Mesenchymal stem cell (in vitro differentiated cells and primary cell): ENCODE measurements at regions not wholly inside any gene's neighbourhood (a gene's known extent, or its start where the extent isn't known, plus 50 kb on each side); places are given as distances from the start of the nearest gene placed in this dataset.

Experiments
- DNase-seq: peaks from one replicate; pipeline ENCODE4 v3.0.0-alpha.2; 2013
- H2AFZ ChIP-seq: one replicate; pipeline ENCODE4 v1.6.1; 2013; ENCODE audit warnings: low read depth, mild to moderate bottlenecking, control low read depth, inconsistent platforms, low read length, moderate library complexity
- H2AK5ac ChIP-seq: 2 replicates; pipeline ENCODE4 v1.6.1; 2013; ENCODE audit warnings: low read length, moderate library complexity, mild to moderate bottlenecking, inconsistent platforms; ENCODE audit not compliant: severe bottlenecking
- H2BK120ac ChIP-seq: one replicate; pipeline ENCODE4 v1.6.1; 2013; ENCODE audit warnings: low read depth, mild to moderate bottlenecking, inconsistent platforms, low read length, moderate library complexity
- H2BK12ac ChIP-seq, 2 experiments: one replicate each; pipeline ENCODE4 v1.6.1; 2013; ENCODE audit warnings: inconsistent platforms in 2 of 2, low read length in 2 of 2, mild to moderate bottlenecking in 2 of 2, moderate library complexity in 2 of 2, control low read depth in 1 of 2
- H2BK15ac ChIP-seq: one replicate; pipeline ENCODE4 v1.6.1; 2013; ENCODE audit warnings: mild to moderate bottlenecking, low read depth, inconsistent platforms; ENCODE audit not compliant: poor library complexity, severe bottlenecking
- H2BK5ac ChIP-seq: 2 replicates; pipeline ENCODE4 v1.6.1; 2013; ENCODE audit warnings: low read depth, mild to moderate bottlenecking, low read length, control low read depth, inconsistent platforms; ENCODE audit not compliant: poor library complexity, severe bottlenecking
- H3K14ac ChIP-seq, 2 experiments: one replicate each; pipeline ENCODE4 v1.6.1; 2013; ENCODE audit warnings: inconsistent platforms in 2 of 2, low read length in 2 of 2, control low read depth in 1 of 2, mild to moderate bottlenecking in 1 of 2, moderate library complexity in 1 of 2
- H3K18ac ChIP-seq, 2 experiments: one replicate each; pipeline ENCODE4 v1.6.1; 2013; ENCODE audit warnings: inconsistent platforms in 2 of 2, low read length in 2 of 2, control low read depth in 1 of 2, low read depth in 1 of 2, mild to moderate bottlenecking in 1 of 2
- H3K23ac ChIP-seq, 2 experiments: one replicate each; pipeline ENCODE4 v1.6.1; 2013; ENCODE audit warnings: inconsistent platforms in 2 of 2, low read length in 2 of 2, mild to moderate bottlenecking in 2 of 2, moderate library complexity in 2 of 2, control low read depth in 1 of 2
- H3K27ac ChIP-seq: 2 replicates; pipeline ENCODE4 v1.5.1; 2013; ENCODE audit warnings: mild to moderate bottlenecking, moderate library complexity, low read length, control low read depth, inconsistent platforms; ENCODE audit not compliant: poor library complexity, severe bottlenecking
- H3K27me3 ChIP-seq, 2 experiments: 2 replicates each; pipeline versions ENCODE4 v1.6.1 to v1.7.0; 2013; ENCODE audit warnings: low read length in 2 of 2, mild to moderate bottlenecking in 2 of 2, moderate library complexity in 2 of 2, control low read depth in 1 of 2, inconsistent platforms in 1 of 2; ENCODE audit not compliant: control insufficient read depth in 1 of 2, insufficient read depth in 1 of 2
- H3K36me3 ChIP-seq, 2 experiments: 2 replicates each; pipeline versions ENCODE4 v1.6.1 to v1.7.0; 2013; ENCODE audit warnings: low read length in 2 of 2, control low read depth in 1 of 2, inconsistent platforms in 1 of 2, low read depth in 1 of 2, mild to moderate bottlenecking in 1 of 2; ENCODE audit not compliant: insufficient read depth in 2 of 2, control insufficient read depth in 1 of 2
- H3K4ac ChIP-seq, 2 experiments: one replicate each; pipeline ENCODE4 v1.6.1; 2013; ENCODE audit warnings: inconsistent platforms in 2 of 2, low read length in 2 of 2, mild to moderate bottlenecking in 2 of 2, moderate library complexity in 2 of 2, control low read depth in 1 of 2, low read depth in 1 of 2
- H3K4me1 ChIP-seq: 2 replicates; pipeline ENCODE4 v1.6.1; 2013; ENCODE audit warnings: low read depth, low read length, control low read depth; ENCODE audit not compliant: control insufficient read depth, insufficient read depth
- H3K4me2 ChIP-seq: 2 replicates; pipeline ENCODE4 v1.6.1; 2013; ENCODE audit warnings: low read length, mild to moderate bottlenecking, inconsistent platforms; ENCODE audit not compliant: poor library complexity, severe bottlenecking
- H3K4me3 ChIP-seq, 2 experiments: 2 replicates each; pipeline versions ENCODE4 v1.5.1 to v1.7.0; 2013; ENCODE audit warnings: low read length in 2 of 2, mild to moderate bottlenecking in 2 of 2, control low read depth in 1 of 2, low read depth in 1 of 2; ENCODE audit not compliant: insufficient read depth in 1 of 2
- H3K79me1 ChIP-seq: replicated peaks from 2 replicates; pipeline ENCODE4 v1.6.1; 2013; ENCODE audit warnings: mild to moderate bottlenecking, control low read depth, low read length, inconsistent platforms; ENCODE audit not compliant: poor library complexity, severe bottlenecking
- H3K9ac ChIP-seq: 2 replicates; pipeline ENCODE4 v1.7.0; 2013; ENCODE audit warnings: mild to moderate bottlenecking, low read length, moderate library complexity
- H3K9me3 ChIP-seq: 2 replicates; pipeline ENCODE4 v1.7.0; 2013; ENCODE audit warnings: mild to moderate bottlenecking, low read length; ENCODE audit not compliant: control insufficient read depth
- H4K8ac ChIP-seq: one replicate; pipeline ENCODE4 v1.6.1; 2013; ENCODE audit warnings: inconsistent platforms, mild to moderate bottlenecking, low read length, moderate library complexity
- H4K91ac ChIP-seq: one replicate; pipeline ENCODE4 v1.6.1; 2013; ENCODE audit warnings: mild to moderate bottlenecking, low read length, inconsistent platforms
- WGBS: methylation state at CpG from one replicate; pipeline ENCODE4 v1.1.7; 2013; ENCODE audit warnings: mixed read lengths; 5-methylcytosine and 5-hydroxymethylcytosine counted together

DNA sequence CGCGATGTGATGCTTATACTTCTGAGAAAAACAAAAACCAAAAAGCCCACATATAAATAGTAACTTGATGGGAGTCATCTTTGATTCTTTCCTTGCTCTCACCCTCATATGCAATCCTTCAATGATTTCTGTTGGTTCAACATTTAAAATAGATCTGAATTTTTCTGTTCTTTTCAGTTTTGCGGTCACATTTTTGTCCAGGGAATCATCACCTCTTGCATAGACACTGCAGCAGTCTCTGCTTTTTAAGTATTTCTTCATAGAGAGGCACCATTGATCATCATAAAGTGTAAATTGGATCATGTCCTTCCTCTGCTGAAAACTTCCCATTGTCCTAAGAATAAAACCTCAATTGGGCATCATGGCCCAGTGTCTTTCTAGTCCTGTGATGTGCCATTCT lies 81.1 kb upstream of the SLC4A4 start:
- Histone ChIP-seq H2BK120ac (no peak overlapping the region), H3K27me3 (no peaks in the 10 kb centered on the region), H3K27ac (no peak overlapping the region), H2BK15ac (no peak overlapping the region), H2BK5ac (no peak overlapping the region), H3K9ac (no peak overlapping the region), H3K4ac (no peak overlapping the region), H3K79me1 (peaks cover 9% of the 10 kb centered on the region), H3K23ac (no peak overlapping the region), H3K36me3 (no peaks in the 10 kb centered on the region), H2AK5ac (no peak overlapping the region), H4K91ac (no peak overlapping the region), H3K4me1 (no peaks in the 10 kb centered on the region), H3K9me3 (no peaks in the 10 kb centered on the region), H3K4me2 (no peak overlapping the region), H4K8ac (no peak overlapping the region), H3K4me3 (no peak overlapping the region), H2BK12ac (no peak overlapping the region), H3K18ac (no peak overlapping the region), H3K14ac (no peak overlapping the region), H2AFZ (no peak overlapping the region)
- 67% methylated on average over 3 of the region's 3 CpGs for WGBS
- no peak for DNase-seq

DNA sequence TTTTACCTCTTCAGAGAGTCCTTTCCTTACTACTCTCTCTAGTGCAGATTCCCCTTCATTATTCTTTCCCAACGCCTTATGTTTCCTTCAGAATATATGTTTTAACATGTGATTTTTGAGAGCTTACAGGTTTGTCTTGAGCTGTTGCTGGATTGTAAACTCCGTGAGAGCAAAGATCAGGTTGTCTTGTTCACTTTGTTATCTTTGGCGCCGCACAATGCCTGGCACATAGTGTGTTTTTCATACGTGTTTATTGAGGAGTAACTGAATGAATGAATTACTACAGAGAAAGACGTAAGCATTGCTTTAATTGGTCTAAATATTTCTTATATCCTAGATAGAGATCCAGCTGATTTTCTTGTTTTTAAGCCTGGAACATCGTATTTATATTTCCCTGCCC lies 80.5 kb upstream of the SLC4A4 start:
- H2BK12ac ChIP-seq, result no peak overlapping the region
- H3K79me1 ChIP-seq, result peaks cover 9% of the 10 kb centered on the region
- H4K8ac ChIP-seq, result no peak overlapping the region
- H3K4me2 ChIP-seq, result no peak overlapping the region
- H3K4ac ChIP-seq, result no peak overlapping the region
- no peak overlapping the region for H2BK15ac ChIP-seq
- no peak overlapping the region for H4K91ac ChIP-seq
- H2AK5ac ChIP-seq, result no peak overlapping the region
- 93% methylated on average over 4 of the region's 7 CpGs for WGBS
- no peaks in the 10 kb centered on the region for H3K27me3 ChIP-seq
- H3K36me3 ChIP-seq, result no peaks in the 10 kb centered on the region
- no peaks in the 10 kb centered on the region for H3K4me1 ChIP-seq
- no peak for DNase-seq
- no peak overlapping the region for H2BK5ac ChIP-seq
- H3K9me3 ChIP-seq, result no peaks in the 10 kb centered on the region
- no peak overlapping the region for H3K14ac ChIP-seq
- H2BK120ac ChIP-seq, result no peak overlapping the region
- H3K18ac ChIP-seq, result no peak overlapping the region
- H3K23ac ChIP-seq, result no peak overlapping the region
- no peak overlapping the region for H2AFZ ChIP-seq
- no peak overlapping the region for H3K4me3 ChIP-seq
- no peak overlapping the region for H3K27ac ChIP-seq
- H3K9ac ChIP-seq, result no peak overlapping the region

DNA sequence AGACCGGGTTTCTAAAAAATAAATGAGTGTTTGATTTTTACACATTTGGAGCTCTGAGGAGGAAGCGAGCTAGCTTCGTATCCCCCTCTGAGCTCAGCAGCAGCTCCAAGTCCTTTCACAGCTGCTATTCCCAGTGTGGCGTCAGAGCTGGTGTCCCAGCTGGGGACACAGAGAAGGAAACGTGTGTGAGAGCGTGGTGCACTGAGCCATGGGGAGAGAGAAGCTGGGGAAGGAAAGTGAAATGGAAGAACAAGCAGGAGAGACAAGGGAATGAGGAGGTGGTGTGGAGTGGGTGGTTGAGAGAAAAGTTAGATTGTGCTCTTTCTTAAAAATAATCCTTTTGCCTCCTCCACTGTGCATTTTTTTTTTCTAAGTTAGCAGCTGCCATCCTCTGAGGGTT lies 79.5 kb upstream of the SLC4A4 start:
- no peak overlapping the region for H3K18ac ChIP-seq
- H3K14ac ChIP-seq, result no peak overlapping the region
- no peak overlapping the region for H2BK5ac ChIP-seq
- no peak overlapping the region for H2BK120ac ChIP-seq
- H2BK12ac ChIP-seq, result peak overlapping the region in 1 of 2 experiments; percentile 75
- H4K8ac ChIP-seq, result no peak overlapping the region
- H3K79me1 ChIP-seq, result peaks cover 9% of the 10 kb centered on the region
- H4K91ac ChIP-seq, result peak overlapping the region; percentile 52
- no peak overlapping the region for H3K4ac ChIP-seq
- H3K23ac ChIP-seq, result no peak overlapping the region
- no peaks in the 10 kb centered on the region for H3K9me3 ChIP-seq
- 94% methylated on average over 6 of the region's 6 CpGs for WGBS
- no peak overlapping the region for H3K4me3 ChIP-seq
- no peaks in the 10 kb centered on the region for H3K36me3 ChIP-seq
- H2AFZ ChIP-seq, result no peak overlapping the region
- no peak overlapping the region for H3K9ac ChIP-seq
- no peak overlapping the region for H2BK15ac ChIP-seq
- no peak overlapping the region for H3K4me2 ChIP-seq
- H2AK5ac ChIP-seq, result no peak overlapping the region
- DNase-seq, result no peak
- no peak overlapping the region for H3K27ac ChIP-seq
- H3K4me1 ChIP-seq, result no peaks in the 10 kb centered on the region
- no peaks in the 10 kb centered on the region for H3K27me3 ChIP-seq

DNA sequence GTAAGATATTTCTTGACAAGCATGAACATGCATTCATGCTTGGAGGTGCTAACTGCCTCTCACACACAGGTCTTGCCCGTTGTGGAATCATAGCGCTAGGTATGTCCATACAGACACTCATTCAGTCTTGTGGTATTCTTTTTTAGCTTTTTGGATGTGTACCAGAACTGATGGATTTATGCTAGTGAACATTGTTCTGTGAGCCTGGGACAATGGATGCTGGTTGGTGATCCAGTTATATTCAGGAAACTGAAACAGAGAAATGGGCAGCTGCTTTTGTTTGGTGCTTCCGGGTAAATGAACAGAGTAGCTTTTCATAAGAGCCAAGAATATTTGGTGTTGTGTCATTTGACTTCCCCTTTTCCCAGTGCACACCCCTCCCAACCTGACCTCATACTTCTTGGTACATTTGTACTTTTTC lies 78.9 kb upstream of the SLC4A4 start:
- H4K91ac ChIP-seq, result no peak overlapping the region
- no peak overlapping the region for H2BK12ac ChIP-seq
- no peak overlapping the region for H3K27ac ChIP-seq
- no peak overlapping the region for H3K4me2 ChIP-seq
- no peaks in the 10 kb centered on the region for H3K4me1 ChIP-seq
- no peak overlapping the region for H4K8ac ChIP-seq
- H2BK120ac ChIP-seq, result no peak overlapping the region
- 95% methylated on average over 2 of the region's 3 CpGs for WGBS
- H3K4me3 ChIP-seq, result no peak overlapping the region
- no peak for DNase-seq
- no peak overlapping the region for H2BK5ac ChIP-seq
- no peaks in the 10 kb centered on the region for H3K9me3 ChIP-seq
- H3K18ac ChIP-seq, result no peak overlapping the region
- H2AK5ac ChIP-seq, result no peak overlapping the region
- no peak overlapping the region for H2AFZ ChIP-seq
- H3K27me3 ChIP-seq, result no peaks in the 10 kb centered on the region
- peaks cover 9% of the 10 kb centered on the region for H3K79me1 ChIP-seq
- no peak overlapping the region for H2BK15ac ChIP-seq
- H3K9ac ChIP-seq, result no peak overlapping the region
- H3K14ac ChIP-seq, result no peak overlapping the region
- no peaks in the 10 kb centered on the region for H3K36me3 ChIP-seq
- no peak overlapping the region for H3K4ac ChIP-seq
- H3K23ac ChIP-seq, result no peak overlapping the region
